ENCODE measurements at regions not wholly inside any gene's neighbourhood (a gene's known extent, or its start where the extent isn't known, plus 50 kb on each side); places are given as distances from the start of the nearest gene placed in this dataset.

DNA sequence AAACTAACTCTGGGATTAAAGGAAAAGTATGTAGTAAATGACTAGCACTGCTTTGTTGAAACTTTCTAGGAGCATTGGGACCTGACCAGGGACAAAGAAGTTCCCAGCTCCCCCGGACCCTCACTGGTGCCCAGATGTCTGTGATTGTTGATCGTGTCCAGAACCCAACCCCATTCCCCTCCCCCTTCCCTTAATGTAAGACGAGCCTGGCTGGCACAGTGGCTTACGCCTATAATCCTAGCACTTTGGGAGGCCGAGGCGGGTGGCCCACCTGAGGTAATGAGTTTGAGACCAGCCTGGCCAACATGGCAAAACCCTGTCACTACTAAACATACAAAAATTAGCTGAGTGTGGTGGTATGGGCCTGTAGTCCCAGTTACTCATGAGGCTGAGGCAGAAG, 750.3 kb downstream of the CBLN4 start:
- Mint-ChIP-seq H3K27me3 (ENCODE audit: low read depth) (peaks cover 81% of the 10 kb centered on the region), H3K36me3 (ENCODE audit: insufficient read depth in 1 of 3, low read depth in 3 of 3) (peaks cover 0 to 2% (median 0%) of the 10 kb centered on the region in 3 experiments; a peak in 3 of 7 replicates), H3K27ac (no peak overlapping the region), H3K4me1 (no peaks in the 10 kb centered on the region), H3K9me3 (peaks cover 11 to 15% of the 10 kb centered on the region in 2 experiments), H3K4me3 (no peak overlapping the region)
- Histone ChIP-seq H3K79me2 (ENCODE audit: insufficient read depth, low read length) (no peaks in the 10 kb centered on the region), H4K91ac (ENCODE audit: insufficient read length, low read depth, low read length) (no peak overlapping the region), H3K4me2 (ENCODE audit: insufficient read depth, insufficient read length, low read length) (no peak overlapping the region), H4K20me1 (ENCODE audit: control insufficient read depth, insufficient read depth, insufficient read length) (no peaks in the 10 kb centered on the region), H2BK5ac (ENCODE audit: insufficient read length, low read length) (no peak overlapping the region), H2BK120ac (ENCODE audit: low read depth, low read length, poor library complexity, severe bottlenecking) (no peak overlapping the region), H3K56ac (ENCODE audit: insufficient read length, low read depth, low read length) (no peak overlapping the region), H3K27ac (ENCODE audit: insufficient read length, low read depth, low read length) (no peak overlapping the region), H3K4ac (ENCODE audit: low read depth, low read length) (no peak overlapping the region), H3T11ph (ENCODE audit: low read length) (no peak overlapping the region), H2AK5ac (ENCODE audit: insufficient read length, low read length) (no peak overlapping the region), H2BK20ac (ENCODE audit: low read depth, low read length, poor library complexity, severe bottlenecking) (no peak overlapping the region), H4K5ac (ENCODE audit: insufficient read length, low read depth, low read length) (no peak overlapping the region), H4K8ac (replicated peaks; ENCODE audit: insufficient read length, low read depth, low read length) (no peak overlapping the region), H3K23me2 (ENCODE audit: insufficient read length, low read depth, low read length, poor library complexity, severe bottlenecking) (no peaks in the 10 kb centered on the region), H3K4me1 (ENCODE audit: insufficient read depth, low read length) (peaks cover 2% of the 10 kb centered on the region; the same call in 1 of the 2 replicates), H2BK12ac (ENCODE audit: insufficient read length, low read depth, low read length) (no peak overlapping the region), H3K9ac (ENCODE audit: extremely low read depth, insufficient read length, low read length) (no peak overlapping the region), H2BK15ac (ENCODE audit: low read depth, low read length) (no peak overlapping the region), H3K79me1 (ENCODE audit: insufficient read depth, low read depth, low read length, poor library complexity, severe bottlenecking) (no peaks in the 10 kb centered on the region), H3K27me3 (ENCODE audit: insufficient read depth, low read length) (peaks cover 3% of the 10 kb centered on the region; the same call in 1 of the 2 replicates), H3K14ac (ENCODE audit: insufficient read depth, low read length) (no peak overlapping the region), H3K18ac (ENCODE audit: insufficient read length, low read depth, low read length) (no peak overlapping the region), H3K9me3 (ENCODE audit: control insufficient read depth, low read depth, low read length) (no peaks in the 10 kb centered on the region), H2AFZ (ENCODE audit: low read length) (no peak overlapping the region), H3K23ac (ENCODE audit: insufficient read length, low read depth, low read length) (no peak overlapping the region)
- TF ChIP-seq, protein P1, sequence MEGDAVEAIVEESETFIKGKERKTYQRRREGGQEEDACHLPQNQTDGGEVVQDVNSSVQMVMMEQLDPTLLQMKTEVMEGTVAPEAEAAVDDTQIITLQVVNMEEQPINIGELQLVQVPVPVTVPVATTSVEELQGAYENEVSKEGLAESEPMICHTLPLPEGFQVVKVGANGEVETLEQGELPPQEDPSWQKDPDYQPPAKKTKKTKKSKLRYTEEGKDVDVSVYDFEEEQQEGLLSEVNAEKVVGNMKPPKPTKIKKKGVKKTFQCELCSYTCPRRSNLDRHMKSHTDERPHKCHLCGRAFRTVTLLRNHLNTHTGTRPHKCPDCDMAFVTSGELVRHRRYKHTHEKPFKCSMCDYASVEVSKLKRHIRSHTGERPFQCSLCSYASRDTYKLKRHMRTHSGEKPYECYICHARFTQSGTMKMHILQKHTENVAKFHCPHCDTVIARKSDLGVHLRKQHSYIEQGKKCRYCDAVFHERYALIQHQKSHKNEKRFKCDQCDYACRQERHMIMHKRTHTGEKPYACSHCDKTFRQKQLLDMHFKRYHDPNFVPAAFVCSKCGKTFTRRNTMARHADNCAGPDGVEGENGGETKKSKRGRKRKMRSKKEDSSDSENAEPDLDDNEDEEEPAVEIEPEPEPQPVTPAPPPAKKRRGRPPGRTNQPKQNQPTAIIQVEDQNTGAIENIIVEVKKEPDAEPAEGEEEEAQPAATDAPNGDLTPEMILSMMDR (conservative IDR thresholded peaks at IDR 0.05), result no peak
- no peak for DNase-seq
- WGBS (ENCODE audit: extremely low coverage, insufficient read length, low lambda C conversion rate), result no CpG with 5 or more reads among the region's 6 CpGs

All from H9 (cell line).